ENCODE measurements at regions not wholly inside any gene's neighbourhood (a gene's known extent, or its start where the extent isn't known, plus 50 kb on each side); places are given as distances from the start of the nearest gene placed in this dataset.

- TF ChIP-seq CTCF (IDR thresholded peaks at IDR 0.05), result no peak
- TF ChIP-seq POLR2A (IDR thresholded peaks at IDR 0.05), result no peak
Measured at GRCh38 chr6:81999270-81999669, 246.8 kb upstream of the TENT5A start.

All from esophagus squamous epithelium (tissue), 4 donors.